K562 (cell line): ENCODE measurements at regions not wholly inside any gene's neighbourhood (a gene's known extent, or its start where the extent isn't known, plus 50 kb on each side); places are given as distances from the start of the nearest gene placed in this dataset.

Experiments
- ATAC-seq: fragments of 200-7000 bp; cut with Tn5 transposase; 3 replicates; pipeline ENCODE4 v1.9.1; 2020; ENCODE audit warnings: moderate library complexity
- BruUV-seq: library from RNA; stranded (reverse); fragments of 400-500 nt; replicated peaks from 2 replicates; lab custom pipeline; 2021; lab: Mats Ljungman, UMichigan
- CTCF ChIA-PET: fragments of 300-600 bp; formaldehyde crosslinking; extraction: SDS; loops from one replicate; lab custom pipeline; 2021; ENCODE audit warnings: low intra/inter-chr PET ratio; lab: Yijun Ruan, JAX
- POLR2A ChIA-PET: fragments of 300-600, 350-650 bp; sonication (Branson Sonifier 250); formaldehyde crosslinking; extraction: SDS; loops from one replicate; lab custom pipeline; 2021; ENCODE audit warnings: antibody characterized with exemption, inconsistent platforms; lab: Yijun Ruan, JAX
- DNase-seq, 4 experiments: peaks; one replicate each; pipeline versions ENCODE4 v3.0.0 to v3.0.0-alpha.2; 2011 to 2018; ENCODE audit warnings: low spot score in 3 of 4, mixed read lengths in 3 of 4; ENCODE audit errors: extremely low read depth in 1 of 4
- FAIRE-seq: peaks from 2 replicates; lab custom pipeline; 2011; peaks lifted over from hg19 to GRCh38; lab: Jason Lieb, UNC
- H2AFZ ChIP-seq: 2 replicates; pipeline ENCODE4 v1.6.0; 2011; ENCODE audit warnings: low read depth, low read length, control low read depth, inconsistent platforms
- H3K27ac ChIP-seq: fragments of 200-600 bp; 3 replicates; pipeline ENCODE4 v1.8.0; 2011; ENCODE audit warnings: low read depth, mild to moderate bottlenecking, control low read depth, inconsistent platforms, low read length, moderate library complexity, mixed read lengths; ENCODE audit errors: extremely low read depth
- H3K27me3 ChIP-seq, 2 experiments: fragments of 300-600 bp in 1 of 2; 2 replicates in 1 of 2; 3 replicates in 1 of 2; pipeline versions ENCODE4 v1.6.0 to v1.8.0; 2011; ENCODE audit warnings: inconsistent platforms in 2 of 2, low read length in 2 of 2, mild to moderate bottlenecking in 1 of 2, mixed read lengths in 1 of 2, moderate library complexity in 1 of 2; ENCODE audit not compliant: control insufficient read depth in 2 of 2, insufficient read depth in 2 of 2
- H3K36me3 ChIP-seq: fragments of 300-600 bp; 3 replicates; pipeline ENCODE4 v1.8.0; 2011; ENCODE audit warnings: mild to moderate bottlenecking, low read length, inconsistent platforms; ENCODE audit not compliant: control insufficient read depth, insufficient read depth
- H3K4me1 ChIP-seq, 2 experiments: fragments of 200-600 bp in 1 of 2; replicated peaks in 1 of 2; 2 replicates in 1 of 2; 3 replicates in 1 of 2; pipeline versions ENCODE4 v1.5.1 to v1.8.0; 2011; ENCODE audit warnings: inconsistent platforms in 2 of 2, low read length in 2 of 2, mild to moderate bottlenecking in 1 of 2, mixed read lengths in 1 of 2, moderate library complexity in 1 of 2; ENCODE audit not compliant: control insufficient read depth in 2 of 2, insufficient read depth in 2 of 2
- H3K4me2 ChIP-seq: 2 replicates; pipeline ENCODE4 v1.6.1; 2011; ENCODE audit warnings: low read length, control low read depth, inconsistent platforms, mixed read lengths; ENCODE audit not compliant: insufficient read depth
- H3K4me3 ChIP-seq: fragments of 200-600 bp; sonication (generic), shearing (Covaris generic); 2 replicates; pipeline ENCODE4 v1.5.1; 2016; ENCODE audit warnings: control low read depth, inconsistent platforms
- H3K79me2 ChIP-seq: fragments of 200-600 bp; 3 replicates; pipeline ENCODE4 v1.8.0; 2011; ENCODE audit warnings: low read length, inconsistent platforms; ENCODE audit not compliant: control insufficient read depth, insufficient read depth
- H3K9ac ChIP-seq, 2 experiments: 2 replicates each; pipeline versions ENCODE4 v1.6.0 to v1.6.1; 2011; ENCODE audit warnings: low read depth in 2 of 2, low read length in 2 of 2, control low read depth in 1 of 2, inconsistent platforms in 1 of 2, mild to moderate bottlenecking in 1 of 2, mixed read lengths in 1 of 2; ENCODE audit not compliant: insufficient read depth in 1 of 2
- H3K9me1 ChIP-seq: one replicate; pipeline ENCODE4 v1.6.0; 2011; ENCODE audit warnings: inconsistent platforms, mild to moderate bottlenecking, low read length, moderate library complexity; ENCODE audit not compliant: control insufficient read depth, insufficient read depth
- H3K9me3 ChIP-seq: replicated peaks from 2 replicates; pipeline ENCODE4 v1.5.1; 2011; ENCODE audit warnings: low read depth, low read length, inconsistent platforms; ENCODE audit not compliant: control insufficient read depth, insufficient read depth
- H4K20me1 ChIP-seq: replicated peaks from 2 replicates; pipeline ENCODE4 v1.6.1; 2011; ENCODE audit warnings: low read length, inconsistent platforms, mixed read lengths; ENCODE audit not compliant: control insufficient read depth, insufficient read depth
- EWSR1 ChIP-seq: fragments of 450-650 bp; IDR thresholded peaks from 2 replicates; pipeline ENCODE4 v1.6.1; 2018; ENCODE audit warnings: borderline replicate concordance, mild to moderate bottlenecking, low read depth, moderate library complexity; ENCODE audit not compliant: partially characterized antibody
- HEY1 ChIP-seq: fragments of 250-450 bp; sonication (Bioruptor Pico); IDR thresholded peaks from 2 replicates; pipeline ENCODE4 v1.5.0; 2020; ENCODE audit warnings: mild to moderate bottlenecking, moderate library complexity, borderline replicate concordance
- NR2C1 ChIP-seq, 2 experiments: fragments of 450-650 bp; IDR thresholded peaks; 2 replicates each; pipeline ENCODE4 v1.6.1; 2017; ENCODE audit warnings: mild to moderate bottlenecking in 2 of 2, antibody characterized with exemption in 1 of 2, inconsistent platforms in 1 of 2, missing compliant biosample characterization in 1 of 2, missing genetic modification characterization in 1 of 2
- PTBP1 ChIP-seq: fragments of 200-400 bp; formaldehyde crosslinking; IDR thresholded peaks from 2 replicates; pipeline ENCODE4 v1.6.1; 2017; ENCODE audit warnings: low read depth, low read length
- SMARCC2 ChIP-seq: fragments of 450-650 bp; IDR thresholded peaks from 2 replicates; pipeline ENCODE4 v1.6.1; 2017; ENCODE audit warnings: antibody characterized with exemption, moderate library complexity, mild to moderate bottlenecking, low read depth
- ZNF324 ChIP-seq: fragments of 250-450 bp; sonication (Bioruptor Pico); IDR thresholded peaks from 2 replicates; pipeline ENCODE4 v1.4.0; 2020; ENCODE audit warnings: mild to moderate bottlenecking
- whole genome bisulfite sequencing: fragments of 100-300 bp; shearing (Covaris generic); methylation state at CpG from one replicate; pipeline ENCODE4 v1.1.6; 2016; ENCODE audit warnings: low coverage, mixed read lengths; ENCODE audit not compliant: insufficient coverage; ENCODE audit errors: missing lambda C conversion rate; 5-methylcytosine and 5-hydroxymethylcytosine counted together
- in situ Hi-C: fragments of 300-500 bp; cut with MboI; formaldehyde crosslinking; loops from 4 replicates; pipeline ENCODE4 v1.15.0; 2018; ENCODE audit warnings: inconsistent platforms, mixed read lengths
- intact Hi-C: fragments of 100-400 bp; cut with micrococcal nuclease; formaldehyde crosslinking; loops from 2 replicates; pipeline ENCODE4 v1.14.2; 2022

- Histone ChIP-seq H3K4me3 (no peak overlapping the region), H3K4me1 (no peaks in the 10 kb centered on the region)
- WGBS = 2% methylated on average over 10 of the region's 10 CpGs
- no peak for FAIRE-seq
- TF ChIP-seq NR2C1 (IDR thresholded peaks at IDR 0.05) (no peak), NR2C1 (tag; IDR thresholded peaks at IDR 0.05) (no peak), ZNF324 (CRISPR knock-in tag) (no peak), HEY1 (CRISPR knock-in tag) (no peak), PTBP1 (no peak), SMARCC2 (no peak), EWSR1 (no peak)
- TF ChIP-seq, all 486 proteins: peak for 0
- DNase-seq = no peak
- intact Hi-C loops (no loop called here), in situ Hi-C loops (no loop called here)
- H3K9me1 ChIP-seq = no peaks in the 10 kb centered on the region
- H3K79me2 ChIP-seq = no peaks in the 10 kb centered on the region
- H3K9me3 ChIP-seq = no peaks in the 10 kb centered on the region; the same call in 1 of the 2 replicates
- ATAC-seq = no peak
- ChIA-PET POLR2A (no interaction called here), CTCF (no interaction called here)
- H2AFZ ChIP-seq = no peak overlapping the region
- no peaks in the 10 kb centered on the region for H4K20me1 ChIP-seq
- H3K4me2 ChIP-seq = no peak overlapping the region
- BruUV-seq = no TSS peak
- H3K36me3 ChIP-seq = no peaks in the 10 kb centered on the region
- no peak overlapping the region for H3K9ac ChIP-seq
- H3K27me3 ChIP-seq = no peaks in the 10 kb centered on the region
- no peak overlapping the region for H3K27ac ChIP-seq
Observed at GRCh38 chr5:166185185-166185584, 2106.3 kb upstream of the WWC1 start.
